ENCODE measurements at regions not wholly inside any gene's neighbourhood (a gene's known extent, or its start where the extent isn't known, plus 50 kb on each side); places are given as distances from the start of the nearest gene placed in this dataset.

DNA sequence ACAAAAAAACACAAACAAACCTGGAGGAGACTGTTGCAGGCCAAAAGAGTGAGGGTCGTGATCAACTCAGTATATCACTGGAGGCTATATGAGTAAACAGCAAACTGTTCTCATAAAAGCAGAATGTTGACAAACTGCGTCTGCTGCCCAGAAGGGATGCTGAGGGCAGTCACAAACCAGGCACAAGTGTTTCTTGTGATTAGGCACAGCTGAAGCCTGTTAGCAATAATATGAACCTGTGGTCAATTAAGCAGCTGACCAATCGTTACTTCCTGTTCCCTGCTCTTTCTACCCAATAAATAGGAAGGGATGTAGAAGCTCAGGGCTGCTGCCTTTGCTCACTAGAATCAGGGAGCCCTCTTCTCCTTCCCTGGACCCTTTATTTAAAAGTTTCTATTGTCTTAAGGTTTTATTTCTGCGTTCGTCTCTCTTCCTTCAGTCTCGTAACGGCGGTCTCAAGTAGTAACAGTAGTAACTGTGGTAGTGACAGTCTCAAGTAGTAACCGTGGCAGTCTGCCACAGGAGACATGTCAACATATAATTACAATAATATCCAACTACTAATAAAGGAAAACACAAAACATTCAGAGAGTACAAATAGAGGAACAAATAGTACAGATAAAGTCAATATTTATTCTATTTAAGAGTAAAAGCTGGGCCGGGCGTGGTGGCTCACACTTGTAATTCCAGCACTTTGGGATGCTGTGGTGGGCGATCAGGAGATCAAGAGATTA is 698.4 kb upstream of the CCDC54 start:
- TF ChIP-seq POU2F2 (IDR thresholded peaks at IDR 0.05; ENCODE audit: low read depth, low read length) (no peak), POLR2A (IDR thresholded peaks at IDR 0.05; ENCODE audit: low read depth, low read length) (no peak), SPI1 (IDR thresholded peaks at IDR 0.05; ENCODE audit: low read depth, low read length) (no peak), POLR2AphosphoS5 (IDR thresholded peaks at IDR 0.05; ENCODE audit: low read depth, low read length) (no peak), TAF1 (IDR thresholded peaks at IDR 0.05; ENCODE audit: low read depth, low read length) (no peak)

Measured in GM12891 (cell line).